HG02798 (cell line): ENCODE measurements at regions not wholly inside any gene's neighbourhood (a gene's known extent, or its start where the extent isn't known, plus 50 kb on each side); places are given as distances from the start of the nearest gene placed in this dataset.

Experiments
- ATAC-seq: cut with Tn5 transposase; IDR thresholded peaks from one replicate; pipeline ENCODE4 v1.9.1; 2021; ENCODE audit warnings: mild to moderate bottlenecking; ENCODE audit not compliant: unreplicated experiment, poor library complexity

- no peak for ATAC-seq
These were observed 64.2 kb upstream of the UBL3 start for GRCh38 chr13:29914581-29914980.

DNA sequence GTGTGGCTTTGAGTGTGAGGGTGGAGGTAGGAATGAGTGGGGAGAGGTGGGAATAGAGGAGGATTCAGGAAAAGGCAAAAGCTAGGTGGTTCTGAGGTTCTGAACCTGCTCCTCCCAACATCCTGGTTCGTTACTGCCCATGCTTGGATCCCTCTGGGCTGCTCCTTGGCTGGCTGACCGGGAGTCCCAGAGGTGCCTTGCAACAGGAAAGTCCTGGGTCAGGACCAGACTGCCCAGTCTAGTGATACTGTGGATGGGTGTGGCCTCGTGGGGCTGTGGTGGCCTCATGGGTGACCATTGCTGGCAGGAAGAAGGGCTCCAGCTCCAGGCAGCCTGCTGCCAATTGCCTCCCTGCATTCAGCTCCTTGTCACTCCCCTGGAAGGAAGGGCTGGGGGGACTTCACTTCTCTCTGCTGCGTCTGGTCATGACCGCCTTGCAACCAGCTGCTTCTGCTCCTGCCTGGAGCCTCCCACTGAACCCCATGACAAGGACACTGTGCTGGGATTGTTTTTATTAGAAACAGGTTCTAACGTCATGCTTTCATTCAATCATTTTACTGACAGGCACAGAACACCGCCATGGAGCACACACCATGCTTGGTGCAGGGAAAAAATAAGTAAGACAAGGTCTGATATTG, 61.5 kb upstream of the UBL3 start:
- no peak for ATAC-seq

- no peak for ATAC-seq
These were observed 59.7 kb upstream of the UBL3 start for GRCh38 chr13:29909975-29910674.

DNA sequence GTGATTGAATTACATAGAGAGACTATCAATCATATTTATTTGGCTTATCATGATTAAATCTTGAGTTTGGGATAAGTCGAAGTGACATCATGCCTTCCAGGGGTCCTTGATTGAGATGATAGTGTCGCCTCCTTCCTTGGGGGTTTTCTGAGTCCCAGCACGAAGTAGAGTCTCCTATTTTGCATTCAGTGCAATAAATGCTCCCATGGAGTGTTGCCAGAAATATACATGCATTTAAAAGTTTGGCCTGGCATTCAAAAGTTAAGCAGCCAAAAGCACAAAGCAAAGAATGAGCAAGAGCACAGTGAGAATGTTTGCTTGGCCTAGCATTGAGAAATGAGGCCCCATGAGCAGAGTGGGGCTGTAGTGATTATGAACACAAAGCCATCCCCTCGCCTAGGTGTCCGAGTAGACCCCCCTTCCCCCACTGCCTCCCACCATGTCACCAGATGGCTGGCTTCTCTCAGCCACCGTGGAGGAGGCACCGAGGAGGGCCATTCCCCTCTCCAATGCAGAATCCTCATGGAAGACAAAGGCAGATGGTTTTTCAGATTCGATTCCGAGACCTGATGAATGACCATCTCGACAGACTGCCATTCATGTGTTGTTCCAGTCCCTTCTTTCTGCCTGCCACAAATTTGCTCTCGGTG, 58.8 kb upstream of the UBL3 start:
- ATAC-seq, result no peak

- no peak for ATAC-seq
These were observed 58.1 kb upstream of the UBL3 start for GRCh38 chr13:29908416-29909080.

GRCh38 chr13:29907670-29908069, 57.3 kb upstream of the UBL3 start:
- ATAC-seq, result no peak

DNA sequence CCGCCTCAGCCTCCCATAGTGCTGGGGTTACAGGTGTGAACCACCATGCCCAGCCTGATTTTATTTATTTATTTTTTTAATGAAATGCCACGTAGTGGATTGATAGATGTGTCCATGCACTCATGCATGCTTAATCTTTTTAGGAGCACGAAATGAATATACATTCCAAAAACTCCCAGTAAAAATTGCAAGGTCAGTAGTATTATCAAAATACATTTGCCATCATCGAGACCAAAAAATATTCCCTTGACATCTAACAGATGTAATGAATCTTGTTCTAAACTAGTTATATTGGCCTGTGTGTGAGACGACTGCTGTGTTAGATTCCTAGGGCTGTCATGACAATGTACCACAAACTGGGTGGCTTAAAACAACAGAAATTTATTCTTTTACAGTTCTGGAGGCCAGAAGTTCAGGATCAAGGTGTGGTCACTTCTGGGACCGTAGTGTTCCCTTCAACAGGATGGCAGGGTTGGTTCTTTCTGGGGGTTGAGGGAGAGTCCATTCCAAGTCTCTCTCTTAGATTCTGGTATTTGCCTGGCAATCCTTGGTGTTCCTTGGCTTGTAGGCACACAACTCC, 56.1 kb upstream of the UBL3 start:
- no peak for ATAC-seq

GRCh38 chr13:29905845-29906244, 55.4 kb upstream of the UBL3 start:
- no peak for ATAC-seq

DNA sequence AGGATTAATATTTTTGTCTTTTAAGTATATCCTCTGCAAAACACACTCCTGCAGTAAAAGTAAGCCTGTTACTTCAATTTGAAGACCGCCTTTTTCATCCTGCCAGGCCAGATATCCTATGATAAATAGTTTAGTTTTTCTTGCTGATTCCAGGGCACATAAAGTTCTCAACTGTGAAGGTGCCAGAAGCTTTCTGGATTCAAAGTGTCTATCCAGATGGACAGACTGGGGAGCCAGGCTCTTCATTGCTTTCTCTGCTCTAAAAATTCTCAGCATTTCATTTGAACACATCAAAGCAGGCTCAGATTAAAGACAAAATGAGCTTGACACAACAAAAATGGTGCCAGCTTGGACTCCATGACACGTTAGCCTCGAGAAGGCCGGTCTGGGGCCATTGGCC, 53.6 kb upstream of the UBL3 start:
- no peak for ATAC-seq

DNA sequence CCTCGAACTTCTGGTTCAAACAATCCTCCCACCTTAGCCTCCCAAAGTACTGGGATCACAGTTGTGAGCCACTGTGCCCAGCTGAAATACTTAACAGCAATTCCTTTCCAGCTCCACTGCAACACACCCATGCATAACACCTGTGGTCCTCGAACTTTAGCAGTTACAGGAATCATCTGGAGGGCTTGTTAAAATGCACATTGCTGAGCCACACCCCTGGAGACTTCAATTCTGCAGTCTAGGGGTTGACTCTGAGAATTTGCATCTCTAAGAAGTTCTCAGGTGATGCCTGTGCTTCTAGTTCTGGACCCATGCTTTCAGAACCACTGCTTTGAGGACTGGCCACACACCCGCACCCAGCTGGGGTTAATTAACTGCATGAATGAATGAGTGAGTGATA, 53.1 kb upstream of the UBL3 start:
- no peak for ATAC-seq

DNA sequence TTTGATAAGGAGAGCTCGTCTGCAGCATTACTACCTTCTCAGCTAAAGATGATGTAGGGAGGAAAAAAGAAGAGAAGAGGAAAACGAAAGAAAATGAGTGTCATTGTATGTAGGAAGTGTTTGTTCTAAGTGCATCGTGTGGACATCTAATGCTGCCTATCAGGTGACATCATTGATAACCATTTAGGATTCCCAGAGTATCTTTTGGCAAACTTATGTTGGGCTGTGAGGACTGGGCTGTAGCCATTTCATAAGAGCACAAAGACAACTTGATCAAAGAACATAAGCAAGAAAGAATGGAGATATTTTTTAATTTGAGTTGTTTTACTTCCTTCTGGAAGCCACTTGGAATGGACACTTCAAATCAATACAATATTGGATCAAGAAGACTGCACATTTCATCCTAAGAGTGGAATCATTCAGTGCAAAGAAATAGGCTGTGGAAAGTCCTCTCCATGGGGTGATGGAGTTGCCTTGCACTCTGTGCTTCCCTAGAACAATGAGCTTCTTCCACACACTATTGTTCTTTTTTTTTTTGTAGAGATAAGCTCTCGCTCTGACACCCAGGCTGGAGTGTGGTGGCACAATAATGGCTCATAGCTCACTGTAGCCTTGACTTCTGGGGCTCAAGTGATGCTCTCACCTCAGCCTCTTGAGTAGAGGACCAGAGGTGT, 52.4 kb upstream of the UBL3 start:
- ATAC-seq, result no peak

- no peak for ATAC-seq
These were observed 51.6 kb upstream of the UBL3 start for GRCh38 chr13:29901710-29902631.
